GM21576 (cell line): ENCODE measurements at regions not wholly inside any gene's neighbourhood (a gene's known extent, or its start where the extent isn't known, plus 50 kb on each side); places are given as distances from the start of the nearest gene placed in this dataset.

ENCODE experiments used
- ATAC-seq: cut with Tn5 transposase; IDR thresholded peaks from one replicate; pipeline ENCODE4 v1.9.1; 2021; ENCODE audit warnings: mild to moderate bottlenecking, moderate library complexity; ENCODE audit not compliant: unreplicated experiment

DNA sequence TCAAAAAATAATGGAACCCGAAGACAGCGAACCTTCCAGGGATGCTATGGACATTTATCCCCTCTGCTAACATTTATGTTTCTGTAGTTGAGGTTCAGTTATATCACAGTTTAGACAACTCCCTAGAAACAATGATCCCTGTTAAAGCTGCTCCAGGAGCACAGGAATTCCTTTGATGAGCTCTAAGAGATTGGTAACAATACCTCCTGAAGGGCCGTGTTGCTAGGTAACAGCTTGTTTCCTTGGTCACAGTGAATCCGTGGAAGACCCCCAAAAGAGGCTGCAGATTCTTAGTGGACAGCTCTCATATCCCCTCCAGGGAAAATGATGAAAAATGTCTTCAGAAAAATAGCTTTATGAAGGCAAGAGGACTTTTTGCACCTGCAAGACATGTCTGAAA lies 160.2 kb downstream of the SERPINI1 start:
- ATAC-seq = no peak

DNA sequence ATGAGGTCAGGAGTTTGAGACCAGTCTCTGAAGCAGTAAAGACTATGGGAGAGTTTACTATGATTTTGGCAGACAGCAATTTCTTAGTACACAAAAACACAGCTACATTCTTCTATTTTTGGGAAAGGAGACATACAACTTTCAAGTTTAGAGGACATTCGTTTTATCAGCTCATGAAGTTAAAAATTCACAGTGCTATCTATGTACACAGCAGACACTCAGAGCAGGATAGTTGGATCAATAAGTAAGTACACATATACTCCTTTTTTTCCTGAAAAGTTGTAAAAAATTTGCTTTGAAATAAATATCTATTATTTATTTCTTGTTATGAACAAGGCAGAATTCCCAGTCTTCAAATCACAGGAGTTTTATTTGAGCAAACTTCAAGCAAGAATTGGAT lies 159.7 kb downstream of the SERPINI1 start:
- no peak for ATAC-seq

GRCh38 chr3:167892205-167892604 lies 156.7 kb downstream of the SERPINI1 start:
- no peak for ATAC-seq

DNA sequence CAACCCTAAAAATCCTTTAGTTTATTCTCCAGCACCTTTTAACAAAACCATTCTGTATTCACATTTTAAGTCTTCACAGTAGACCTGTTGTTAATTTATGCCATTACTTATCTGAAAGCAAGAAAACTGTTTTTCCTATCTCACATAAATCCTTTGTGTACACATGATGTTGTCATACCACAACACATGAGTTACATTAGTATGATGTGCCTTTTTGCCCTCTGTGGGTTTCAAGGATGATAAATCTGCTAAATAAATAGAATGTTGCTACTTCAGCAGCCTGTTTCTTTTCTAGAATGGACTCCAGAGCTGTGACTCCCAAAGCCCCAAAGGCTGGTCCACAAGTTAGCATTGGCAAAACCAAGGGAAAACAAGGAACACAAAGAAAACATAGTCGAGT lies 151.6 kb downstream of the SERPINI1 start:
- ATAC-seq = no peak

DNA sequence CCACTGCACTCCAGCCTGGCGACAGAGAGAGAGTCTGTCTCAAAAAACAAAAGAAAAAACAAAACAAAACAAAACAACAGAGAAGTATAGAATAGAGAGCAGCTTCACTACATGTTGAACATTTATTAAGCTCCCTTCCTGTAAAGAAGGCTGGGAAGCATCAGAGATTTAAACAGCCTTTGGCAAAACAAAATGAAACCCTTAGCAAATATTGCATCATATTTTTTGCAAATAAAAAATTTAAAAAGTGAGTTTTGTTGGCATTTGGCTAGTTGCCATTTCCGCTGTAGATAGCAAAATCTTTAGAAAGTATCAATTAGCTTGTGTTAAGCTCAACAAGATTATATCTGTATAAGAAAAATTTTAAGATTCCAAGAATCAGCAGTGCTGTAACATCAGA lies 151.2 kb downstream of the SERPINI1 start:
- ATAC-seq = no peak

- ATAC-seq = no peak
Measured at GRCh38 chr3:167885277-167885676, 149.8 kb downstream of the SERPINI1 start.

- no peak for ATAC-seq
Measured at GRCh38 chr3:167884481-167884880, 149.0 kb downstream of the SERPINI1 start.

GRCh38 chr3:167883452-167883851 lies 147.9 kb downstream of the SERPINI1 start:
- no peak for ATAC-seq

DNA sequence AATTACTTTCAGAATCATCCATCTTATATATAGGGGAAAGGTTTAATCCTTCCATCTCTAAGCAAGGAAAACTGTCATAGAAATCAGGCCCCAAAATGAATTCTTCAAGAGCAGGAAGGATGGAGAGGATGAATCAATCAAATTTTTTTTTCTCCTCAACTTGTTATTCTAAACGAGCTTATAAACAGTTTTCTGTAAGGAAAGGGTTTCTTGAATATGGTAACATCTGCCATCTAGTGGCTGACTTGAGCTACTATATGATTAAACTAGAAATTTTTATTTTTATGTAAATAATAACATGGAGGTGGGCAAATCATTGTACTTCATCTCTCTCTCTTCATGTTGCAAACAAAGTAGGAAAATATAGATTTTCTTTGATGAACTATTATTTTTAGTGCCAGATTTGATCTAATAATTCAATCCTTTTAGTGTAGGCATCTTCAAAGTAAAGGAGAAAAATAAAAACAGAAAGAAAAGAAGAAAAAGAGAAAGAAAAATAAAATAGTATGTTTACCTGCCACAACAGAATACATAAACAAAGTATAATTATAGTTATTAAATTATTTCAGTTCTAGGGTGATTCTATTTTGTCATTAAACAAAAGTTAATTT lies 146.6 kb downstream of the SERPINI1 start:
- ATAC-seq = peak; percentile 83

GRCh38 chr3:167880183-167880582 lies 144.7 kb downstream of the SERPINI1 start:
- ATAC-seq = no peak

- ATAC-seq = no peak
Measured at GRCh38 chr3:167876620-167877281, 141.2 kb downstream of the SERPINI1 start.
